ENCODE measurements at regions not wholly inside any gene's neighbourhood (a gene's known extent, or its start where the extent isn't known, plus 50 kb on each side); places are given as distances from the start of the nearest gene placed in this dataset.
A peak's percentile ranks its signal among the peaks of the same experiment; 100 is the strongest.

- no peak for DNase-seq (ENCODE audit: low spot score)
These were observed 66.9 kb upstream of the UNC5B start for GRCh38 chr10:71145352-71145945.

GRCh38 chr10:71150796-71151195 lies 61.6 kb upstream of the UNC5B start:
- no peak for DNase-seq (ENCODE audit: low spot score)

- no peak for DNase-seq (ENCODE audit: low spot score)
These were observed 60.3 kb upstream of the UNC5B start for GRCh38 chr10:71152043-71152442.

GRCh38 chr10:71156436-71156835 lies 55.9 kb upstream of the UNC5B start:
- no peak for DNase-seq (ENCODE audit: low spot score)

GRCh38 chr10:71157435-71157834 lies 54.9 kb upstream of the UNC5B start:
- DNase-seq (ENCODE audit: low spot score) = no peak

GRCh38 chr10:71158251-71158650 lies 54.1 kb upstream of the UNC5B start:
- peak; percentile 52 for DNase-seq (ENCODE audit: low spot score)

GRCh38 chr10:71158902-71159301 lies 53.5 kb upstream of the UNC5B start:
- peak; percentile 40 for DNase-seq (ENCODE audit: low spot score)

GRCh38 chr10:71159892-71160291 lies 52.5 kb upstream of the UNC5B start:
- no peak for DNase-seq (ENCODE audit: low spot score)

GRCh38 chr10:71161425-71161824 lies 50.9 kb upstream of the UNC5B start:
- DNase-seq (ENCODE audit: low spot score) = no peak
